ENCODE measurements at regions not wholly inside any gene's neighbourhood (a gene's known extent, or its start where the extent isn't known, plus 50 kb on each side); places are given as distances from the start of the nearest gene placed in this dataset.
"Not testable (repeated sequence)": the region's sequence is repeated elsewhere in the genome, so short reads cannot be mapped to it uniquely, and the experiment has no call there.

DNA sequence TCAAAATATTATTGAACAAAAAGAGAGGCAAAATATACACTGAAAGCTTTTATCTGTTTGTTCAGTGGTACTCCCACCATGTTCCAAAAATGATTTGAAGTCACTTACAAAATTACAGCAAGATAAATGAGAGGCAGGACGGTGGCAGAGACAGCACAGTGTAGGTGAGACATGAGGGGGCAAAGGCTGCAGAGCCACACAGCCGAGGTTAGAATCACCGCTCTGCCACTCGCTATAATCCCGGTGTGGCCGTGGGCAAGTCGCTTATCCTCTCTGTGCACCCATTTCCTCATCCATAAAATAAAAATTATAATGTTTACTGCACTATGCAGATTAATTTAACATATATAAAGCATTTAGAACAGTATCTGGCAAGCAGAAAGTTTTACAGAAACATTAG is 140.1 kb upstream of the BEND6 start:
- intact Hi-C loops (cut with DNase I), result no loop called here
- DNase-seq (ENCODE audit: low spot score), result no peak

DNA sequence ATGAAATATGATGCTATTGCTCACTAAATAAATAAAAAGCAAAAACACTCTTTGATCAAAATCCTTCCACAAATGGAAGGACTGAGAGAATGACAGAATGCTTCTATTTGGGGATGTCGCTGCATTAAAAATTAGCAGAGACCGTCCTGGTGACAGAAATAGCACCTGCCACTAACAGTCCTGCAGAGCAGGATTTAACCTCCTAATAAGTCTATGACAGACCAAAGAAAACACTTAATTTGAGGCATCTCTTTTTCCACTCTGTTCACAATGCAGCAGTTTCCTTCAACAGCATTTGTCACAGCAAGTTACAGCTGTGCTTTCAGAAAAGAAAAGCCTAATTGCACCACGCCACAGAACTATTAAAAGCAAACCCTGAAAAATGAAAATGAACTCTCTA is 140.6 kb upstream of the BEND6 start:
- intact Hi-C loops (cut with DNase I), result no loop called here

DNA sequence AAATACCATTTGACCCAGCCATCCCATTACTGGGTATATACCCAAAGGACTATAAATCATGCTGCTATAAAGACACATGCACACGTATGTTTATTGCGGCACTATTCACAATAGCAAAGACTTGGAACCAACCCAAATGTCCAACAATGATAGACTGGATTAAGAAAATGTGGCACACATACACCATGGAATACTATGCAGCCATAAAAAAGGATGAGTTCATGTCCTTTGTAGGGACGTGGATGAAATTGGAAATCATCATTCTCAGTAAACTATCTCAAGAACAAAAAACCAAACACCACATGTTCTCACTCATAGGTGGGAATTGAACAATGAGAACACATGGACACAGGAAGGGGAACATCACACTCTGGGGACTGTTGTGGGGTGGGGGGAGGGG is 142.1 kb upstream of the BEND6 start:
- DNase-seq (ENCODE audit: low spot score); intact Hi-C loops (cut with DNase I): not testable (repeated sequence)

More for the DNA sequence above, 140.6 kb upstream of the BEND6 start:
- DNase-seq (ENCODE audit: low spot score), result no peak

DNA sequence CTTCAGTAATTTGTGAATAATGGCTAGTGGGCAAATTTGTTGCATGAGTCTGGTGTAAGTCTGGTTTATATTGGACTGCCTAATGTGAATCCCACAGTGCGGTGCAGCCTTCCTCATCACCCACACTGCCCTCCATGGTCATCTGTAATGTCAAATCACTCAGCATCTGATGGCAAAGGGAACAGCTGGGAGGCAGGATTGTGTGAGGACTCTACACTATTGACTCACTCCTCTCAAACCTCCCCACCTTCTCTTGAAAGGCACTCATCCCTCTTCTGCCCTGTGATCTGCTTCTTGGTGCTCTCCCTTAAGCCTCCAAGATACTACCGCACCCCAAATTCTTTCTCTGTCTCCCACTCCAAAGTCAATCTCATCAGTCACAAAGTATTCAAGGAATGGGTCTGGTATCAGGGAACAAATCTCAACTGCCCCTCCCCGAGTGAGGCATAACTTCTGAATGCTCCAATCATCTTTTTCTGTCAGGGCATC is 146.0 kb upstream of the BEND6 start:
- DNase-seq (ENCODE audit: low spot score), result no peak
- intact Hi-C loops (cut with DNase I), result loop anchor here (5.0 kb wide), 1 partner anchor 33 kb away; no protein-coding TSS in a partner anchor

- intact Hi-C loops (cut with DNase I), result loop anchor here (5.0 kb wide), 1 partner anchor 34 kb away; no protein-coding TSS in a partner anchor
- DNase-seq (ENCODE audit: low spot score), result no peak
Measured at GRCh38 chr6:56807989-56808337, 146.9 kb upstream of the BEND6 start.

- DNase-seq (ENCODE audit: low spot score), result no peak
- intact Hi-C loops (cut with DNase I), result loop anchor here (5.0 kb wide), 1 partner anchor 35 kb away; no protein-coding TSS in a partner anchor
Measured at GRCh38 chr6:56807326-56807988, 147.4 kb upstream of the BEND6 start.

- intact Hi-C loops (cut with DNase I), result loop anchor here (5.0 kb wide), 1 partner anchor 36 kb away; no protein-coding TSS in a partner anchor
- DNase-seq (ENCODE audit: low spot score), result no peak
Measured at GRCh38 chr6:56806368-56806767, 148.5 kb upstream of the BEND6 start.

- intact Hi-C loops (cut with DNase I), result loop anchor here (5.0 kb wide), 1 partner anchor 37 kb away; no protein-coding TSS in a partner anchor
Measured at GRCh38 chr6:56804996-56805395, 149.9 kb upstream of the BEND6 start.

DNA sequence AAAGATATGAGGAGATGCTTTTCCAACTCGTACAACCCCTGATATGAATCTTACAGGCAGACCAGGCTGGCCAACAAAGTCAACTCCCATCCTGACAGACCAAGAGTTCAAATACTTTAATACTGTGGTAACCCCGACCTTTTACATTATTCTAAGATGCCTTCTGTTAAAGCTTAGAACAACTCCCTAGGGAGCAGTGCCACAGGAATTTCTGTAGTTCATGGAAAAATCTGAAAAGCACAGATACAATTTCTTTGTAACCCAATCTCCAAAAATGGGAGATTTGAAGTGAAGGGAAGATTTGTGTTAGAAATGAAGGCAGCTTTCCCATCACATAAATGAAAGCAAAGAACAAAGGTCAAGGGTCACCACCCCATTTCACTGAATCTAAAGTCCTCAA is 151.3 kb upstream of the BEND6 start:
- DNase-seq (ENCODE audit: low spot score), result no peak
- intact Hi-C loops (cut with DNase I), result no loop called here

More at GRCh38 chr6:56804996-56805395, 149.9 kb upstream of the BEND6 start:
- no peak for DNase-seq (ENCODE audit: low spot score)

- intact Hi-C loops (cut with DNase I), result no loop called here
- DNase-seq (ENCODE audit: low spot score), result no peak
Measured at GRCh38 chr6:56802584-56802983, 152.3 kb upstream of the BEND6 start.

GRCh38 chr6:56799989-56800388 is 154.9 kb upstream of the BEND6 start:
- no peak for DNase-seq (ENCODE audit: low spot score)
- intact Hi-C loops (cut with DNase I), result no loop called here

- no peak for DNase-seq (ENCODE audit: low spot score)
- intact Hi-C loops (cut with DNase I), result no loop called here
Measured at GRCh38 chr6:56798163-56798562, 155.5 kb upstream of the DST start.

GRCh38 chr6:56796196-56796532 is 153.5 kb upstream of the DST start:
- intact Hi-C loops (cut with DNase I), result no loop called here
- no peak for DNase-seq (ENCODE audit: low spot score)

DNA sequence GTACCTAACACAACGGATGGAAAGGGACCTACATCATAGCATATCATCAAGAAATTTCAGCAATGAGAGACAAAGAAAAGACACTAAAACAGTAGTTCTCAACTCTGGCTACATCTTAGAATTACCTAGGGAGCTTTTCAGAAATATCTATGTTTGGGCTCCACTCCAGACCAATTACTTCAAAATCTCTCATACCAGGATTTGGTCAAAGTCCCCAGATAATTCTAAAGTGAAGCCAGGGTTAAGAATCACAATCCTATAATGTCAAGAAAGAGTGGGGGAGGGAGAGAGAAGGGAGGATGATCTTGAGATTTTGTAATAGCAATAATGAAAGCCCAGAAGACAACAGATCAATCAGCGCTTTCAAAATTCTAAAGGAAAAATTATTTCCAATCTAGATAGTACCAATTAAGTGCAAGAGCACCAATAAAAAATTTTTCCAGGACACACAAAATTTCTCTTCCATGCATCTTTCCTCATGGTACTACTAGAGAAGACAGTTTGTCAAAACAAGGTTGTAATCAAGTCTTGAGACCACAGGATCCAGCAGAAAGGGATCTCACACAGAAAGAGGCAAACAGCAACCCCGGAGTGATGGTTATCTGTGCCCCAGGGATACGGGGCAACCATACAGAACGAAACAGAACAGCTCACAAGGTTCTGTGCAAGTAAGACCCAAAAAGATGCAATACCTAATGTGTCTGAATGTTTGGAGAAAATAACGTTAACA is 152.9 kb upstream of the DST start:
- DNase-seq (ENCODE audit: low spot score), result no peak
- intact Hi-C loops (cut with DNase I), result no loop called here

- intact Hi-C loops (cut with DNase I), result no loop called here
- no peak for DNase-seq (ENCODE audit: low spot score)
Measured at GRCh38 chr6:56794421-56794820, 151.7 kb upstream of the DST start.

DNA sequence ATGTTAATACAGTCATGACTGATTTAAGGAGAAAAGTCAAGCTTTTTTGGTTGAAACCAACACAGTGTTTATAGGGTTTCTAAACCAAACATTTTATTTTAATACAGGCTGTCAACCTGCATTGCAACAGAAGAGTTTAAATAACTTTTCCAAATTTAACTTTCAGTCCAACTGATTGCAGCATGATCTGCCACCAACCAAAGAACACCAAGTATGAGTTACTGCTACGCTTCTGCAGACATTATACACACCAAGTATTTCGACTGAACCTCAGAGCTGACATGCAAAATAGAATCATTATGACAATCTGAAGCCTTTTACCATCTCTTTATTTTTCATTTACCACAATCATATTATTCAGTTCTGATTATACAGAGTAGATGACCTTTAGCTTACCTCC is 151.2 kb upstream of the DST start:
- no peak for DNase-seq (ENCODE audit: low spot score)
- intact Hi-C loops (cut with DNase I), result no loop called here

GRCh38 chr6:56790414-56790813 is 147.7 kb upstream of the DST start:
- intact Hi-C loops (cut with DNase I), result no loop called here
- DNase-seq (ENCODE audit: low spot score), result no peak

GRCh38 chr6:56789879-56790278 is 147.2 kb upstream of the DST start:
- DNase-seq (ENCODE audit: low spot score), result no peak
- intact Hi-C loops (cut with DNase I), result no loop called here

DNA sequence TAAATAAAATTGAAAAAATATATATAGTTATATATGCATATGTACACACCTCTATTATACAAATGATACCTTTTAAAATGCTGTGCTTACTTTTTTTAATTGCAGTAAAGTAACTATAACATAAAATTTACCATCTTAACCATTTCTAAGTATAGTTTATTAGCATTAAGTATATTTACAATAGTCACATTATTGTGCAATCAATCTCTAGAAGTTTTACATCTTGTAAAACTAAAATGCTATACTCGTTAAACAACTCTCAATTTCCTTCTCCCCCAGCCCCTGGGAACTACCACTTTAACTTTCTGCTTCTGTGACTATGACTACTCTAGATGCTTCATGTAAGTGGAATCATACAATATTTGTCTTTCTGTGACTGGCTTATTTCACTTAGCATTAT is 146.7 kb upstream of the DST start:
- DNase-seq (ENCODE audit: low spot score), result no peak
- intact Hi-C loops (cut with DNase I), result no loop called here

DNA sequence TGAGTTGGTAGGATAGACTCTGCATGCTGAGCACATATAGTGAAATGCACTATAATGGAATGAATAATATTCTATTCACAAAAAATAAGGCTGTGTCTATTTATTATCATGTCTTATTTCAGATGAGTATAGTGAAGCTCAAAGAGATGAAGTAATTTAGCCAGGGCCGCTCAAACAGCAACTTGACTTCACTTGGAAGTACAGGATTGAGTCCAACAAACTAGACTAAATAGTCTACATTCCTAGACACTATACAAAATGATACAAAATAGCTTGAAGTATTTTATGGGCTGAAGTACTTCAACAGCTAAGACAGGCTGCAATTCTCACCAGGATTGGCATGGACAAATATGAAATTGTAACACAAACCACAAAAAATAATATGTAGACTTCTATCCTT is 144.5 kb upstream of the DST start:
- intact Hi-C loops (cut with DNase I), result no loop called here
- no peak for DNase-seq (ENCODE audit: low spot score)

DNA sequence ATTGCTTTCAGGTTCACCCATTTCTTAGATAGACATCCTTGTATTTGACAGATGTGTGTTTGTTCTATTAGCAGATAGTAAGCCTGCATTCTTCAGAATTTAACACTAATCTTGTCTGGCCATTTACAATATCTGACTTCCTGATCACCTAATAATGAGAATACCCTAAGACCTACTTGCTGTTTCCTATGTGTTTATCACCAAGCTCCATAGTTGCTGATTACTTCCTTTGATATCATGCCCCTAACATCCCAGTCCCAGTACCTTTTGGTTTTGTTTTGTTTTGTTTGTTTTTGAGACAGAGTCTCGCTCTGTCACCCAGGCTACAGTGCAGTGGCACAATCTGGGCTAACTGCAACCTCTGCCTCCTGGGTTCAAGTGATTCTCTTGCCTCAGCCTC is 143.6 kb upstream of the DST start:
- no peak for DNase-seq (ENCODE audit: low spot score)
- intact Hi-C loops (cut with DNase I), result no loop called here

Data from cardiac septum (tissue), 1 donor.